Cardiac fibroblast (primary cell): ENCODE measurements at regions not wholly inside any gene's neighbourhood (a gene's known extent, or its start where the extent isn't known, plus 50 kb on each side); places are given as distances from the start of the nearest gene placed in this dataset.
"Not testable (repeated sequence)": the region's sequence is repeated elsewhere in the genome, so short reads cannot be mapped to it uniquely, and the experiment has no call there.

Experiments
- DNase-seq, 2 donors: peaks; one replicate each; pipeline versions ENCODE4 v3.0.0 to v3.0.0-alpha.2; 2010; ENCODE audit warnings: low read depth in 2 of 2
- H3K4me3 ChIP-seq, 2 donors: replicated peaks in 1 of 2; 1 replicate in 1 of 2; 2 replicates in 1 of 2; pipeline ENCODE4 v1.5.1; 2011; ENCODE audit warnings: low read depth in 2 of 2, low read length in 2 of 2, mild to moderate bottlenecking in 2 of 2, moderate library complexity in 1 of 2
- CTCF ChIP-seq: IDR thresholded peaks from one replicate; pipeline ENCODE4 v1.5.1; 2011; ENCODE audit warnings: low read depth, mild to moderate bottlenecking, low read length, inconsistent platforms

GRCh38 chr7:97317575-97317974 lies 200.1 kb downstream of the SDHAF3 start:
- no peak for TF ChIP-seq CTCF
- no peak overlapping the region for H3K4me3 ChIP-seq
- DNase-seq, result no peak

GRCh38 chr7:97329871-97330270 lies 212.4 kb downstream of the SDHAF3 start:
- H3K4me3 ChIP-seq, DNase-seq: not testable (repeated sequence)

DNA sequence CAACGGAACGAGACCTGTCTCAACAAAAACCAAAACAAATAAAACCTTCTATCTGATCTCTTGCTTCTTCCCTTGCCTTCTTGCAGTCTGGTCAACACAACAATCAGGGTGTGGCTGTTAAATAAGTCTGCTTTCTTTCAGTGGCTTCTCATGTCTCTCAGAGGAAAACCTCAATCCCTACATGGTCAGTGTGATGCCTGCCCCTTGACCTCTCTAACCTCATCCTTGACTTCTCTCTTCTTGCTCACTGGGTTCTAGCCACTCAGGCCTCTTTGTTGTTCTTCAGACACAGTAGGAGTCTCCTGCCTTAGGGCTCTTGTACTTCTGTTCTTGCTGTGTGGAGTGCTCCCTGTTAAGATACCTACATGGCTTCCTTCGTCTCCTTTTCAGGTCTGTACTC lies 220.4 kb downstream of the SDHAF3 start:
- no peak for DNase-seq
- H3K4me3 ChIP-seq, result no peak overlapping the region

DNA sequence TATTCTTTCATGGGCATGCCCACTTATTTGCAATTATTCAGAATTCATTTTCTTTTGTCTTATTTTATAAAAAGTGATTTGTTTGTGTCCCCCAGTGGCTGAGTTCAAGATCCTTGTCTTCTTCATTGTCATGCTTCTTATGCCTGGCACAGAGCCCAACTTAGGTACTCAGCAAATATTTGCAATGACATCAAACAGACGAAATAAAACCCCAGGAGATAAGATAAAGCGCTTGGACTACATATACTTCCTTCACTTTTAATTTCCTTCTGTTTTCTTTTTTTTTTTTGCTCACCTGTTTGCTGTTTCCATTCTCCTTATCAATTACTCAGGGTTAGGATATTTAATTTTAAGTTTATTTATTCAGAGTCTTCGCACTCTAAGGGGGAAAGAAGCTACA lies 225.0 kb downstream of the SDHAF3 start:
- no peak overlapping the region for H3K4me3 ChIP-seq
- no peak for TF ChIP-seq CTCF
- DNase-seq, result no peak

More for the DNA sequence above, 220.4 kb downstream of the SDHAF3 start:
- no peak for TF ChIP-seq CTCF

GRCh38 chr7:97346349-97346748 lies 228.9 kb downstream of the SDHAF3 start:
- TF ChIP-seq CTCF, result no peak
- no peak for DNase-seq
- no peak overlapping the region for H3K4me3 ChIP-seq

DNA sequence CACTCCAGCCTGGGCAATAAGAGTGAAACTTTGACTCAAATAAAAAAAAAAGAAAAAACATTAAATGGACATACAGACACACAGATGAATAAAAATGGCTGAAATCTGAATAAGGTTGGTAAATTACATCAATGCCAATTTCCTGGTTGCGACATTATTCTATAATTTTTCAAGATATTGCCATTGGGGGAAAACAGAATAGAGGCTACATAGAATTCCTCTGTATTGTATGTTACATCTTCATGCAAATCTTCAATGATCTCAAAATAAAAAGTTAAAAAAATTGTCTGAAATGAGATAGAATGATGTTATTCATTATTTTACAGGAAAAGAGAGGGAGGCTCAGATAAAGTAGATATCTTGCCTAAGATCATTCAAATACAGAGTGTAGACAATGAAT lies 234.0 kb downstream of the SDHAF3 start:
- TF ChIP-seq CTCF, result no peak
- no peak overlapping the region for H3K4me3 ChIP-seq
- DNase-seq, result no peak

- H3K4me3 ChIP-seq, result no peak overlapping the region
- no peak for DNase-seq
- no peak for TF ChIP-seq CTCF
These were observed 240.0 kb downstream of the SDHAF3 start for GRCh38 chr7:97357459-97357858.
